ENCODE measurements at regions not wholly inside any gene's neighbourhood (a gene's known extent, or its start where the extent isn't known, plus 50 kb on each side); places are given as distances from the start of the nearest gene placed in this dataset.
"Not testable (repeated sequence)": the region's sequence is repeated elsewhere in the genome, so short reads cannot be mapped to it uniquely, and the experiment has no call there.

DNA sequence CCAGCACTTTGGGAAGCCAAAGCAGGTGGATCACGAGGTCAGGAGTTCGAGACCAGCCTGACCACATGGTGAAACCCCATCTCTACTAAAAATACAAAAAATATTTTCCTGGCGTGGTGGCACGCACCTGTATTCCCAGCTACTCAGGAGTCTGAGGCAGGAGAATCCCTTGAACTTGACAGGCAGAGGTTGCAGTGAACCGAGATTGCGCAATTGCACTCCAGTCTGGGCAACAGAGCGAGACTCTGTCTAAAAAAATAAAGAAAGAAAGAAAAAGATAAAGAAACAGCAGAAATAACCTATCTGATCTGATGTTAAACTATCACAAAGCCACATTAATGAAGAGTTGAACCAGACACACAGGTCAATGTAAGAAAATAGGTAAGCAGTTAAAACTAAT is 696.2 kb upstream of the SALL3 start:
- not testable (repeated sequence) for ATAC-seq, DNase-seq

DNA sequence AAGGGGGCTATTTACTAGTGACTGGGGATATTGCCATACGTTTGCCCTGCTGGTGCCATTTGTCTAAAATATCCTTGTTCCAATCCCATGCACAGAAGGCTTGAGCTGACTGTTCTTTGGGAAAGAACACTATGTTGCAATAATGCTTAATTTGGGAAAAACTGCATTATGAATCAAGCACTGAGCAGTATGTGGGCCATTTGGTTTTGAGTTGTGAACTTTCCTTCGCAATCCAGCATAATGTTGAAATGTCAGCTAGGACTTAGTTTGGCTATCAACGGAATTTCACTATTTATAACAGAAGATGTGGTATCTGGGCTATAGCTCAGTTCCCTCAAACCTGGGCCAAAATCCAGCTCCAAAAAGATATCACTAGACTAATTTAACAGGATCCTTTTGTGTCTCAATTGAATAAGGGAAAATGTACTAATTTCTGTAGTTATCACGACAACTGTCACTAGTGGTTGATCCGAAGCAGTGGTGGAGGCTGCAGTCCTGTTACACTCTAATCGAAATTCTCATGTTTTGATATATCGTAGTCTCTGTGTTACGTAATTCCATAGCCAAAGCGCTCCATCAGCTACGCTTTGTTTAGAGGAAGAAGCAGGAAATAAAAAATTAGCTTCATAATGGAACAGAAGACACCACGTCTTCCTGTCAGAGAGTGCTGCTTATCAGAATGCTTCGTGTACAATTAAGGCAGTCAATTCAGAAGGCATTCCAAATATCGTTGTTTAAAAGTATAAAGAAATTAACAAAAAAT is 686.8 kb upstream of the SALL3 start:
- ATAC-seq, result no peak
- DNase-seq, result no peak

DNA sequence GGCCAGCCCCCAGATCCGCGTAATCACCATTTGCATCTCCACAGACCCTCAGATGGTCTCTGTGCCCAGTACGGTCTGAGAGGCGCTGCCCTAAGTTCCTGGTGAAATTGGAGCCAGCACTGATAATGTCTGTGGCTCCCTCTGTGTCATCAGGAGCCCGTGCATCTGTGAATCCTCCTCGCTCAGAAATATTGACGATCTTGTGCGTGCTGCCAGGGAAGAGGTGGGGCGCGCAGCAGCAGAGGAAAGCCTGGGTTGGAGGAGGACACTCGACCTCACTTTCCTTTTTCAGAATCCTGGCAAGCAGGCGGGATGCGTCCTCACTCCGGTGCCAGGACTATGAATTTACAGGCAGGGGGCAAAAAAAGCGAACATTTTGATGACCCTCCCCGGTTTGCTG is 686.1 kb upstream of the SALL3 start:
- ATAC-seq (no peak), DNase-seq (no peak)

GRCh38 chr18:78293940-78294541 is 685.6 kb upstream of the SALL3 start:
- DNase-seq (no peak), ATAC-seq (no peak)

DNA sequence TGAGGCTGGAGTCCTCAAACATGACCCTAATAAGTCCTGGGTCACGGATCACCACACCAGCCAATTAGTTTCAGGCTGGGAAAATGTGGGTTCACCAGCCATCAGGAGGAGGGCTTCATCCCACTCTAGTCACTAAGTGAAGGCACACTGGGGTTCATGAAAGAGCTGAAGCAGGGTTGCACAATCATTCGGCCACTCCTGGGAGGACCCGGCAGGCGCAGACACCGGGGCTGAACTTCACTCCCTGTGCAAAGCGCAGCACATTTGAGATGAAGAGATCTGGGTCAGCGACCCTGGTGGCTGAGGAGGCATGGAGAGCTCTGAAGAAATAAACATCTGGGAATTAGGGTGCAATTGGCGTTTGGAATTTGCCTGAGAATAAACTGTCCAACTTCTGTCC is 684.4 kb upstream of the SALL3 start:
- no peak for ATAC-seq
- DNase-seq, result no peak

- DNase-seq, result no peak
- ATAC-seq, result no peak
Measured at GRCh38 chr18:78296166-78296565, 683.5 kb upstream of the SALL3 start.

GRCh38 chr18:78297048-78297447 is 682.6 kb upstream of the SALL3 start:
- no peak for ATAC-seq

GRCh38 chr18:78303519-78304191 is 676.0 kb upstream of the SALL3 start:
- no peak for DNase-seq
- ATAC-seq, result no peak

More at GRCh38 chr18:78297048-78297447, 682.6 kb upstream of the SALL3 start:
- no peak for DNase-seq

GRCh38 chr18:78304192-78305164 is 675.1 kb upstream of the SALL3 start:
- ATAC-seq (no peak), DNase-seq (no peak)

GRCh38 chr18:78305789-78306188 is 673.8 kb upstream of the SALL3 start:
- no peak for ATAC-seq
- DNase-seq, result no peak

- ATAC-seq, result no peak
- no peak for DNase-seq
Measured at GRCh38 chr18:78309307-78309706, 670.3 kb upstream of the SALL3 start.

- DNase-seq, result no peak
- no peak for ATAC-seq
Measured at GRCh38 chr18:78309924-78310323, 669.7 kb upstream of the SALL3 start.

DNA sequence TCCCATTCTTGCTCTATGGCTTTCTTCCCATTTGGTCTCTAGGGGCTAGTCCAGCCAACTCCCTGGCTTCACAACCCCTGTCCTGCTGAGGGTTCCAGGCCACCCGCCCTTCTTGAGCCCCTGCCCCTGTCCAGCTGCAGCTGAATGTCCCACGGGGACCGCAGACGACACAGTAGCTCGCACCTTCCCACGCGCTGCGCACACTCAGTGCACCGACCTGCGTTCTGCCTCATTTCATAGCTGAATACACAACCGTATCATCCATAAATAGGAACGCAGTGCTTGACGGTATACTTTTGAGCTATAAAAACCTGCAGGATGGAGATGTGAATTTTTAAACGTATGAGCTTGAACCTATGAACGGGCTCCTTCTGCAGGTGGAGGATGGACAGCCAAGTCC is 660.4 kb upstream of the SALL3 start:
- DNase-seq, result no peak
- ATAC-seq, result no peak

- DNase-seq, result no peak
- ATAC-seq, result no peak
Measured at GRCh38 chr18:78319961-78320360, 659.7 kb upstream of the SALL3 start.

DNA sequence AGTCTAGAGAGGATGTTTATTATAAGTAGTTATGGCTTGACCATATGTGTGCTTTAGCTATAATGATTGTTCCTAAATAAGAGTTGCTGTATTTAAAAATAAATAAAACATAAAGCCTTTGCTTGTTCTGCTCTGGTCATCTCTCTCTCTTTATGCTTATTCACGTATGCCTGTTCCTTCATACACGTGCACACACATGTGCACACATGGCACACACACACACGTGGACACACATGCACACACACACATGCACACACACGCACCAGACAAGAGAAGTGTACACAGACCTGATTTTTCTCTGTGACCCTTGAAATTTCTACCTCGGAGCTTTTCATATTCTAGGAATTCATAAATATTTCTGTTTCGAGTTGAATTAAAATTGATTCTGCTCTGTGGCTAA is 658.2 kb upstream of the SALL3 start:
- ATAC-seq, result no peak
- no peak for DNase-seq

- no peak for DNase-seq
- no peak for ATAC-seq
Measured at GRCh38 chr18:78323453-78324197, 656.0 kb upstream of the SALL3 start.

- DNase-seq, result no peak
- ATAC-seq, result no peak
Measured at GRCh38 chr18:78327643-78328042, 652.0 kb upstream of the SALL3 start.

DNA sequence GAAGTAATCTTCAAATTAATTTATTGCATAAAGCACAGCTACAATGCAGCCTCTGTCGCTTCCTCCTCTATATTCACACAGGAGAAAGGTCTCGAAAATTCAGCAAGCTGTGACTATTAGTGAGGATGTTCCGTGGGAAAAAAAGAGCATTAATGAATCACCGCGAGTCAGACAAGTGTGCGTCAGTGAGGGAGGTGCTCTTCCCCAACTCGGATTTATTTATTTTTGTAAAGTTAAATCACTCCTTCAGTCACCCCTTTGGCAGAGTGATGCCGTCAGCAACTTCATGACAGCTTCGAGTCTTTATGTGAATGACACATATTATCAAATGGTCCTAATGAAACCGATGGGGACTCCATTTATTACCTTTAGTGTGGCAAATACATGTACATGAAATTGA is 648.9 kb upstream of the SALL3 start:
- DNase-seq (no peak), ATAC-seq (no peak)

DNA sequence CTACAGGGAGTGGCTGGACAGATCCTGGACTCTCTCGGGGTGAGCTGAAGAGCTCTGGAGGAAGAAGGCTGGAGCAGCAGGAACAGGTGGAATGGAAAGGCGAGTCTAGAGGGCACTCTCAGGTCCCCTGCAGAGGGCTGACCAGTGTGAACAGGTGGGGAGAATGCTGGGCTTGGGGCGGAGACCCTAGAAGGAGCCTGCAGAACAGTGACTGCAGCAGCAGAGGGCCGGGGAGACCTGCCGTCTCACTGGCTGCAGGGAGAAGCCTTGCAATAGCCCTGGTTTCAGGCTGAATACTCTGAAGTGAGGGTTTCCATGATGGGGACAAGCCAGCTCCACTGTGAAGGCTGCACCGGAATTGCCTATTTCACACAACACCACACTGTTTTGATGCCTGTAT is 626.7 kb upstream of the SALL3 start:
- ATAC-seq, result no peak
- no peak for DNase-seq

DNA sequence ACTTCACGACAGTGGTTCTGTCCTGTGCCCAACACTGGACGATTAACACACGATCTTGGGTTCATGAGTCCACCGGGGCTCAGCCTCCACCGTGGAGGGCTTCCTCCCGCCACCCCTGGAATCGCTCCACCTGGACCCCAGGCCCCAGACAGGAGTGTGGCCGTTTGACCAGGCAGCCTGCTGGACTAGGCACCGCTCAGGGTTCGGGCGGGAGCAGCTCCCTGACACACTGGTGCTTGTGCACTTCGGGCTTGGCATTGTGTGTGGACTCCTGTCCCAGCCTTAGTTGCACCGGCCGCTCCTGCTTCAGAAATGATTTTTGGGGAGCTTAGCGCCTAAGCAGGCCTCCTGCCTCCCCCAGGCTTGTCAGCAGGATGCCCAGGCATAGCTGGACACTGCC is 617.4 kb upstream of the SALL3 start:
- no peak for DNase-seq
- no peak for ATAC-seq

DNA sequence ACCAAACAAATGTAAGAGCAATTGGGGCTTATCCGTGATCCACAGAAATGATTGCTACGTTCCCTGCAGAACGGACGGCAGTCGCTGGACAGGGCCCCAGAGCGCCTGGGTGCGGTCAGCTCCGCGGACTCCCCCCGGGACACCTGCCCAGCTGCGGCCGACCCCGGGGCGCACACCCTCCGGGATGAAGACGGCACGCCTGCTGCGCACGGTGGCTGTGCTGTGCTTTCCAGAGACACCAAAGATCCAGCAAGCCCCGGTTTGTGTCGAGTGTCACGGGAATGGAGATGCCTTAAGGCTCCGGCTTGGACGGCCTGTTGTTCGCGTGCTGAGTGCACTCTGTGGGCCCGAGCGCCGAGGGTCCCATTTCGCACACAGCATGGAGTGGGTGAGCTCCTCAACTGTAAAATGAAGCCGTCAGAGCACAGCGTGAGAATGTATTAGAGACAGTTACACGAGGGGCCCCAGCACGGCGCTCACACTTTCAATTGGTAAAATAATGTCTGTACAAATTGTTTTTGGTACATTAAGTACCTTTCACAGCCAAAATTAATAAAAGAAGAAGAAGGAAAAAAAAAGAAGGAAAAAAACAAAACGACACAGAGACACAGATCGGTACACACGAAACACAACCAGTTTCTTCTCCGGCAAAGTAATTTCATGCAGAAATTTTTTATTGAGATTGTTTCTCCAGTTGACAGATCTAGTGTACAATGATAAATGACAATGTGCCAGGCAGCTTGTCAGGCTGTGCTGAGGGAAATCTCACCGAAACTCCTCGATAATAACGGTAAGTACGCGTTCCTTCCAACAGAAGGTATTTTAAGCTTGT is 615.8 kb upstream of the SALL3 start:
- ATAC-seq (no peak), DNase-seq (no peak)
